ENCODE measurements at regions not wholly inside any gene's neighbourhood (a gene's known extent, or its start where the extent isn't known, plus 50 kb on each side); places are given as distances from the start of the nearest gene placed in this dataset.

DNA sequence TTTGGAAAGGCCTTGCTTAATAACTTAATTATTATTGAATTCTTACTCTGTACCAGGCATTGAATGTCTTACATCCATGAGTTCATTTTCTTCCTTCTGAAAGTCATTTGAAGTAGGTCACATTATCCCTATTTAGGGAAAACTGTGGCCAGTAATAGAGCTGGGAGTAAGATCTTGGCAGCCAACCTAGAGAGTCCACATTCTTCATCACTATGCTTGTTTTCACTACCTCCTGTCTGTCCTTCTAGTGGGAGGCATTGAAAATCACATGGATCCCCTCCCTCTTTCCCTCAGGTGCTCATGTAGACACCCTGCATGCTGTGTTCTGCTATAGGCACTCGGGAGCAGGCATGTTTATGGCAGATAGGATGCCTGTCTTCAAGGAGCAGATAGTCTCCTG lies 154.9 kb downstream of the EBLN2 start:
- Histone ChIP-seq H2AFZ (ENCODE audit: low read length) (no peak overlapping the region), H3F3A (ENCODE audit: insufficient read depth, low read length) (no peaks in the 10 kb centered on the region), H3K27ac (ENCODE audit: low read depth, low read length, poor library complexity, severe bottlenecking) (no peak overlapping the region), H4K20me1 (ENCODE audit: insufficient read depth, low read length) (no peaks in the 10 kb centered on the region), H3K79me2 (ENCODE audit: insufficient read depth, low read length) (no peaks in the 10 kb centered on the region), H3K9me3 (ENCODE audit: low read length) (no peaks in the 10 kb centered on the region), H3K36me3 (ENCODE audit: insufficient read depth, low read length) (no peaks in the 10 kb centered on the region), H3K9ac (ENCODE audit: low read length) (no peak overlapping the region), H3K4me1 (ENCODE audit: insufficient read depth, low read length, severe bottlenecking) (no peaks in the 10 kb centered on the region), H3K4me2 (ENCODE audit: low read length) (no peak overlapping the region), H3K4me3 (ENCODE audit: low read depth, low read length, poor library complexity, severe bottlenecking) (no peak overlapping the region), H3K27me3 (ENCODE audit: insufficient read depth, low read length) (no peaks in the 10 kb centered on the region), H3K9me2 (ENCODE audit: low read depth, low read length) (no peaks in the 10 kb centered on the region)
- TF ChIP-seq, protein P1, sequence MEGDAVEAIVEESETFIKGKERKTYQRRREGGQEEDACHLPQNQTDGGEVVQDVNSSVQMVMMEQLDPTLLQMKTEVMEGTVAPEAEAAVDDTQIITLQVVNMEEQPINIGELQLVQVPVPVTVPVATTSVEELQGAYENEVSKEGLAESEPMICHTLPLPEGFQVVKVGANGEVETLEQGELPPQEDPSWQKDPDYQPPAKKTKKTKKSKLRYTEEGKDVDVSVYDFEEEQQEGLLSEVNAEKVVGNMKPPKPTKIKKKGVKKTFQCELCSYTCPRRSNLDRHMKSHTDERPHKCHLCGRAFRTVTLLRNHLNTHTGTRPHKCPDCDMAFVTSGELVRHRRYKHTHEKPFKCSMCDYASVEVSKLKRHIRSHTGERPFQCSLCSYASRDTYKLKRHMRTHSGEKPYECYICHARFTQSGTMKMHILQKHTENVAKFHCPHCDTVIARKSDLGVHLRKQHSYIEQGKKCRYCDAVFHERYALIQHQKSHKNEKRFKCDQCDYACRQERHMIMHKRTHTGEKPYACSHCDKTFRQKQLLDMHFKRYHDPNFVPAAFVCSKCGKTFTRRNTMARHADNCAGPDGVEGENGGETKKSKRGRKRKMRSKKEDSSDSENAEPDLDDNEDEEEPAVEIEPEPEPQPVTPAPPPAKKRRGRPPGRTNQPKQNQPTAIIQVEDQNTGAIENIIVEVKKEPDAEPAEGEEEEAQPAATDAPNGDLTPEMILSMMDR (IDR thresholded peaks at IDR 0.05; ENCODE audit: low read length) = no peak
- no peak for TF ChIP-seq EZH2 (IDR thresholded peaks at IDR 0.05; ENCODE audit: borderline replicate concordance, low read length)

DNA sequence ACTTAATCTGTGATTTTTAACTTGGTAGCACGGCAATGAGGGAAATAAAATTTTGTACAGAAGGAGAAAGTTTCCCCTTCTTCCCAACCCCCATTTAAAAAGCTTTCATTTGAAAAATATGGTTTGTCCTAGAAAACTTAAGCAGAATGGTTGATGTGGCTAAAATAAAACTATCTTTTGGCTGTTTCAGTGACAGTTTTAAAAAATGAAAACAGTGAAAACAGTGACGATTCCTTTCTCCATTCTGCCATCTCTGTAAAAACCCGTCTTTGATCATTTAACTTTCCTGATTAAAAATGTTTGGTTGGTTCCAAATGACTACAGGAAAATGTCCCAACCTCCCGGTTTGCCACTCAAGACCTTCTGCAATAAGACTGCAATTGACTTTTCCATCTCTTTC lies 160.7 kb downstream of the EBLN2 start:
- no peak overlapping the region for H3K9ac ChIP-seq (ENCODE audit: low read length)
- H3K4me2 ChIP-seq (ENCODE audit: low read length) = no peak overlapping the region
- H2AFZ ChIP-seq (ENCODE audit: low read length) = no peak overlapping the region
- no peaks in the 10 kb centered on the region for H3K79me2 ChIP-seq (ENCODE audit: insufficient read depth, low read length)
- no peak overlapping the region for H3K27ac ChIP-seq (ENCODE audit: low read depth, low read length, poor library complexity, severe bottlenecking)
- H4K20me1 ChIP-seq (ENCODE audit: insufficient read depth, low read length) = no peaks in the 10 kb centered on the region
- H3K27me3 ChIP-seq (ENCODE audit: insufficient read depth, low read length) = 0 out of 2 replicates have a peak, but pooled peaks cover 3% of the 10 kb centered on the region
- TF ChIP-seq, protein P1 (IDR thresholded peaks at IDR 0.05; ENCODE audit: low read length) = no peak
- no peak for TF ChIP-seq EZH2 (IDR thresholded peaks at IDR 0.05; ENCODE audit: borderline replicate concordance, low read length)
- H3K36me3 ChIP-seq (ENCODE audit: insufficient read depth, low read length) = no peaks in the 10 kb centered on the region
- H3K4me3 ChIP-seq (ENCODE audit: low read depth, low read length, poor library complexity, severe bottlenecking) = no peak overlapping the region
- no peaks in the 10 kb centered on the region for H3K9me2 ChIP-seq (ENCODE audit: low read depth, low read length)
- no peaks in the 10 kb centered on the region for H3K9me3 ChIP-seq (ENCODE audit: low read length)
- no peaks in the 10 kb centered on the region for H3K4me1 ChIP-seq (ENCODE audit: insufficient read depth, low read length, severe bottlenecking)
- no peaks in the 10 kb centered on the region for H3F3A ChIP-seq (ENCODE audit: insufficient read depth, low read length)

GRCh38 chr3:73225146-73225855 lies 163.8 kb downstream of the EBLN2 start:
- 0 out of 2 replicates have a peak, but pooled peaks cover 3% of the 10 kb centered on the region for H3K27me3 ChIP-seq (ENCODE audit: insufficient read depth, low read length)
- H3K4me1 ChIP-seq (ENCODE audit: insufficient read depth, low read length, severe bottlenecking) = no peaks in the 10 kb centered on the region
- H4K20me1 ChIP-seq (ENCODE audit: insufficient read depth, low read length) = no peaks in the 10 kb centered on the region
- no peak overlapping the region for H3K4me2 ChIP-seq (ENCODE audit: low read length)
- no peak overlapping the region for H3K27ac ChIP-seq (ENCODE audit: low read depth, low read length, poor library complexity, severe bottlenecking)
- no peak overlapping the region for H2AFZ ChIP-seq (ENCODE audit: low read length)
- no peaks in the 10 kb centered on the region for H3F3A ChIP-seq (ENCODE audit: insufficient read depth, low read length)
- TF ChIP-seq, protein P1 (IDR thresholded peaks at IDR 0.05; ENCODE audit: low read length) = no peak
- TF ChIP-seq EZH2 (IDR thresholded peaks at IDR 0.05; ENCODE audit: borderline replicate concordance, low read length) = no peak
- H3K9ac ChIP-seq (ENCODE audit: low read length) = no peak overlapping the region
- no peaks in the 10 kb centered on the region for H3K9me2 ChIP-seq (ENCODE audit: low read depth, low read length)
- H3K4me3 ChIP-seq (ENCODE audit: low read depth, low read length, poor library complexity, severe bottlenecking) = no peak overlapping the region
- no peaks in the 10 kb centered on the region for H3K36me3 ChIP-seq (ENCODE audit: insufficient read depth, low read length)
- H3K79me2 ChIP-seq (ENCODE audit: insufficient read depth, low read length) = no peaks in the 10 kb centered on the region
- H3K9me3 ChIP-seq (ENCODE audit: low read length) = no peaks in the 10 kb centered on the region
